ENCODE measurements at regions not wholly inside any gene's neighbourhood (a gene's known extent, or its start where the extent isn't known, plus 50 kb on each side); places are given as distances from the start of the nearest gene placed in this dataset.

GRCh38 chr2:217282531-217282930 lies 422.7 kb upstream of the TNP1 start:
- DNase-seq: no peak

GRCh38 chr2:217279556-217279955 lies 419.7 kb upstream of the TNP1 start:
- DNase-seq: no peak

GRCh38 chr2:217279140-217279539 lies 419.3 kb upstream of the TNP1 start:
- no peak for DNase-seq

GRCh38 chr2:217277646-217278398 lies 418.0 kb upstream of the TNP1 start:
- DNase-seq: peak in 42 of 56 donors; percentile 2 to 79 (median 38)

- no peak for DNase-seq
These were observed 416.6 kb upstream of the TNP1 start for GRCh38 chr2:217276433-217276832.

- no peak for DNase-seq
These were observed 415.2 kb upstream of the TNP1 start for GRCh38 chr2:217275091-217275490.

GRCh38 chr2:217274578-217274977 lies 414.7 kb upstream of the TNP1 start:
- no peak for DNase-seq

- DNase-seq: no peak
These were observed 414.0 kb upstream of the TNP1 start for GRCh38 chr2:217273851-217274250.

GRCh38 chr2:217273162-217273561 lies 413.3 kb upstream of the TNP1 start:
- DNase-seq: no peak

- DNase-seq: no peak
These were observed 411.9 kb upstream of the TNP1 start for GRCh38 chr2:217271813-217272212.

GRCh38 chr2:217270485-217271121 lies 410.7 kb upstream of the TNP1 start:
- no peak for DNase-seq

- no peak for DNase-seq
These were observed 410.0 kb upstream of the TNP1 start for GRCh38 chr2:217269701-217270484.

GRCh38 chr2:217268978-217269377 lies 409.1 kb upstream of the TNP1 start:
- DNase-seq: no peak

GRCh38 chr2:217267758-217268157 lies 407.9 kb upstream of the TNP1 start:
- DNase-seq: no peak

GRCh38 chr2:217263756-217264155 lies 403.9 kb upstream of the TNP1 start:
- DNase-seq: no peak

- peak in 2 of 56 donors; percentile 1 to 6 for DNase-seq
These were observed 403.0 kb upstream of the TNP1 start for GRCh38 chr2:217262911-217263310.

GRCh38 chr2:217261452-217261851 lies 401.6 kb upstream of the TNP1 start:
- no peak for DNase-seq

- DNase-seq: no peak
These were observed 400.7 kb upstream of the TNP1 start for GRCh38 chr2:217260441-217261115.

GRCh38 chr2:217258170-217258569 lies 398.3 kb upstream of the TNP1 start:
- no peak for DNase-seq

- DNase-seq: no peak
These were observed 396.4 kb upstream of the TNP1 start for GRCh38 chr2:217256251-217256650.

GRCh38 chr2:217254111-217254510 lies 394.2 kb upstream of the TNP1 start:
- DNase-seq: no peak

GRCh38 chr2:217252181-217252580 lies 392.3 kb upstream of the TNP1 start:
- DNase-seq: no peak
